ENCODE measurements at regions not wholly inside any gene's neighbourhood (a gene's known extent, or its start where the extent isn't known, plus 50 kb on each side); places are given as distances from the start of the nearest gene placed in this dataset.

DNA sequence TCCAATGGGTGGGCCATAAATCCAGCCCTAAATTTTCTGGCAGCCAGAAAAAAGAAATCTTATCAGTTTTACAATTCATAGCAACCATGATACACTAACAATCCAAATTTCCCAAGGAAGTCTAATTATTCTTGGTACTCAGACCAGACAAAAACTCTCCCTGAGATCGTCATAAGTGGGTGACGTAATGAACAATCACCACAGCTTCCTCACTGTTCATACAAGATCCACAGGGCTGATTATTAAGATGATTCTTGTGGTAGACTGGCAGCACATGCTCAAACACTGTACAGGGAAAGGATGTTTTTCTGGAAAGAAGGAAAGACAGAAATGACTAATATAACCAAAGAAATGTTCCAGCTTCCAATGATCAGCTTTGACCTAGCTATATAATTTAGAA, 178.3 kb upstream of the CRIM1 start:
- TF ChIP-seq, protein P1, sequence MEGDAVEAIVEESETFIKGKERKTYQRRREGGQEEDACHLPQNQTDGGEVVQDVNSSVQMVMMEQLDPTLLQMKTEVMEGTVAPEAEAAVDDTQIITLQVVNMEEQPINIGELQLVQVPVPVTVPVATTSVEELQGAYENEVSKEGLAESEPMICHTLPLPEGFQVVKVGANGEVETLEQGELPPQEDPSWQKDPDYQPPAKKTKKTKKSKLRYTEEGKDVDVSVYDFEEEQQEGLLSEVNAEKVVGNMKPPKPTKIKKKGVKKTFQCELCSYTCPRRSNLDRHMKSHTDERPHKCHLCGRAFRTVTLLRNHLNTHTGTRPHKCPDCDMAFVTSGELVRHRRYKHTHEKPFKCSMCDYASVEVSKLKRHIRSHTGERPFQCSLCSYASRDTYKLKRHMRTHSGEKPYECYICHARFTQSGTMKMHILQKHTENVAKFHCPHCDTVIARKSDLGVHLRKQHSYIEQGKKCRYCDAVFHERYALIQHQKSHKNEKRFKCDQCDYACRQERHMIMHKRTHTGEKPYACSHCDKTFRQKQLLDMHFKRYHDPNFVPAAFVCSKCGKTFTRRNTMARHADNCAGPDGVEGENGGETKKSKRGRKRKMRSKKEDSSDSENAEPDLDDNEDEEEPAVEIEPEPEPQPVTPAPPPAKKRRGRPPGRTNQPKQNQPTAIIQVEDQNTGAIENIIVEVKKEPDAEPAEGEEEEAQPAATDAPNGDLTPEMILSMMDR (IDR thresholded peaks at IDR 0.05; ENCODE audit: insufficient read depth, low read length): no peak
- TF ChIP-seq GABPA (IDR thresholded peaks at IDR 0.05; ENCODE audit: low read depth) (no peak), SPI1 (IDR thresholded peaks at IDR 0.05; ENCODE audit: borderline replicate concordance, low read depth) (peak; percentile 16; the same call in 1 of the 2 replicates)

Measured in HL-60 (cell line).